ENCODE measurements at regions not wholly inside any gene's neighbourhood (a gene's known extent, or its start where the extent isn't known, plus 50 kb on each side); places are given as distances from the start of the nearest gene placed in this dataset.

DNA sequence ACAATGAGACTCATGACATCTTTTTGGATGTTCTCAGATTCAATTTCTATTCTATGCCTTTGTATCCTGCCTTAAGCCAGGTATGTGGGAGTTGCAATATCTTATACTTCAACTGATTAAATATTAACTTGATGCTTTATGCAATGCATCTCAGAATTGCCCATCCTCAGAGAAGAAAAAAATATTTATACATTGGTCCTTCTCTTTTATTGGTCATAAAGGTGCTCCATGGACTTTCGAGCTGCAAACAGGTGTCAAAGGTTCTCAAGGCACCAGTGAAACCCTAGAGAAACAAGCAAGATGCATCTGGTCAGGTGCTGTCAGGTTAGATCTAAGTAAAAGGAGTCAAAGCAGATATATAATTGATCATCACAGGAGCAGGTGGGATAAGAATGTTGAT is 690.5 kb downstream of the PLCL1 start:
- no peaks in the 10 kb centered on the region for H3K4me1 ChIP-seq
- intact Hi-C loops (cut with DNase I; ENCODE audit: low total_unique reads) = no loop called here
- H3K27ac ChIP-seq = no peak overlapping the region
- DNase-seq = no peak
- H3K36me3 ChIP-seq = no peaks in the 10 kb centered on the region
- H3K4me3 ChIP-seq = no peak overlapping the region
- 52 to 77% (median 66%) methylated on average over 1 of the region's 1 CpG for WGBS, 5 donors
- no peaks in the 10 kb centered on the region for H3K27me3 ChIP-seq
- TF ChIP-seq EP300 (IDR thresholded peaks at IDR 0.05) (no peak), POLR2AphosphoS5 (IDR thresholded peaks at IDR 0.05) (no peak), POLR2A (IDR thresholded peaks at IDR 0.05) (no peak)
- TF ChIP-seq, protein P1, sequence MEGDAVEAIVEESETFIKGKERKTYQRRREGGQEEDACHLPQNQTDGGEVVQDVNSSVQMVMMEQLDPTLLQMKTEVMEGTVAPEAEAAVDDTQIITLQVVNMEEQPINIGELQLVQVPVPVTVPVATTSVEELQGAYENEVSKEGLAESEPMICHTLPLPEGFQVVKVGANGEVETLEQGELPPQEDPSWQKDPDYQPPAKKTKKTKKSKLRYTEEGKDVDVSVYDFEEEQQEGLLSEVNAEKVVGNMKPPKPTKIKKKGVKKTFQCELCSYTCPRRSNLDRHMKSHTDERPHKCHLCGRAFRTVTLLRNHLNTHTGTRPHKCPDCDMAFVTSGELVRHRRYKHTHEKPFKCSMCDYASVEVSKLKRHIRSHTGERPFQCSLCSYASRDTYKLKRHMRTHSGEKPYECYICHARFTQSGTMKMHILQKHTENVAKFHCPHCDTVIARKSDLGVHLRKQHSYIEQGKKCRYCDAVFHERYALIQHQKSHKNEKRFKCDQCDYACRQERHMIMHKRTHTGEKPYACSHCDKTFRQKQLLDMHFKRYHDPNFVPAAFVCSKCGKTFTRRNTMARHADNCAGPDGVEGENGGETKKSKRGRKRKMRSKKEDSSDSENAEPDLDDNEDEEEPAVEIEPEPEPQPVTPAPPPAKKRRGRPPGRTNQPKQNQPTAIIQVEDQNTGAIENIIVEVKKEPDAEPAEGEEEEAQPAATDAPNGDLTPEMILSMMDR (IDR thresholded peaks at IDR 0.05) = no peak
- H3K9me3 ChIP-seq = no peaks in the 10 kb centered on the region

DNA sequence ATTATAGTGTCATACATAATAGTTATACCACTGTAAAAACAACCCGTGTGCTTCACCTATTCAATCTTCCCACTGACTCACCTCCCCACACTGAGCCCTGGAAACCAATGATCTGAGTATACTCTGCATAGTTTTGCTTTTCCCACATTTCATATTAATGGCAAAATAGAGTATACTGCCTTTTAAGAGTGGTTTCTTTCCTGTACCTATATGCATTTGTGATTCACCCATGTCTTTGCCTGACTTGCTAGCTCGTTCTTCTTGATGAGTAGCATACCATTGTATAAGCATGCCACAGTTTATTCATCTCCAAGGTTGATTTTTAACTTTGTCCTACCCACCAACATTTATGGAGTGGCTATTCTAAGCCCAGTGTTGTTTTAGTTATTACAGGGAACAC is 686.4 kb downstream of the PLCL1 start:
- Histone ChIP-seq H3K36me3 (no peaks in the 10 kb centered on the region), H3K4me3 (no peak overlapping the region), H3K27me3 (no peaks in the 10 kb centered on the region), H3K9me3 (no peaks in the 10 kb centered on the region), H3K4me1 (no peaks in the 10 kb centered on the region), H3K27ac (no peak overlapping the region)
- TF ChIP-seq, protein P1 (IDR thresholded peaks at IDR 0.05) = no peak
- TF ChIP-seq EP300 (IDR thresholded peaks at IDR 0.05) (no peak), POLR2A (IDR thresholded peaks at IDR 0.05) (no peak), POLR2AphosphoS5 (IDR thresholded peaks at IDR 0.05) (no peak)
- 45 to 61% (median 49%) methylated on average over 2 of the region's 2 CpGs for WGBS, 5 donors
- intact Hi-C loops (cut with DNase I; ENCODE audit: low total_unique reads) = no loop called here
- no peak for DNase-seq

DNA sequence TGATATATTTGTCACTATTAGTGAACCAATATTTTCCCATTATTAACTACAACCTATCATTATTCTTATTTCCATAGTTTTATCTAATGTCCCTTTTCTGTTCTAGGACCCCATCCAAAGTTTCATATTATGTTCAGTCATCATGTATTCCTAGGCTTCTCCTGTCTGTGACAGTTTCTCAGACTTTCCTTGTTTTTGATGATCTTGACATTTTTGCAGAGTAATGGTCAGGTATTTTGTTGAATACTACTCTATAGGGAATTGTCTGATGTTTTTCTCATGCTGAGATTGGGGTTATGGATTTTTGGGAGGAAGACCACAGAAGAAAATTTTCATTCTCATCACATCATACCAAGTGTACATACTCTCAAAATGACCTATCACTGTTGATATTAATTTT is 684.6 kb downstream of the PLCL1 start:
- Histone ChIP-seq H3K4me3 (no peak overlapping the region), H3K27me3 (no peaks in the 10 kb centered on the region), H3K4me1 (no peaks in the 10 kb centered on the region), H3K36me3 (no peaks in the 10 kb centered on the region), H3K27ac (no peak overlapping the region), H3K9me3 (no peaks in the 10 kb centered on the region)
- TF ChIP-seq, protein P1 (IDR thresholded peaks at IDR 0.05) = no peak
- TF ChIP-seq POLR2A (IDR thresholded peaks at IDR 0.05) = no peak
- no peak for TF ChIP-seq EP300 (IDR thresholded peaks at IDR 0.05)
- TF ChIP-seq POLR2AphosphoS5 (IDR thresholded peaks at IDR 0.05) = no peak
- no peak for DNase-seq
- intact Hi-C loops (cut with DNase I; ENCODE audit: low total_unique reads) = no loop called here

DNA sequence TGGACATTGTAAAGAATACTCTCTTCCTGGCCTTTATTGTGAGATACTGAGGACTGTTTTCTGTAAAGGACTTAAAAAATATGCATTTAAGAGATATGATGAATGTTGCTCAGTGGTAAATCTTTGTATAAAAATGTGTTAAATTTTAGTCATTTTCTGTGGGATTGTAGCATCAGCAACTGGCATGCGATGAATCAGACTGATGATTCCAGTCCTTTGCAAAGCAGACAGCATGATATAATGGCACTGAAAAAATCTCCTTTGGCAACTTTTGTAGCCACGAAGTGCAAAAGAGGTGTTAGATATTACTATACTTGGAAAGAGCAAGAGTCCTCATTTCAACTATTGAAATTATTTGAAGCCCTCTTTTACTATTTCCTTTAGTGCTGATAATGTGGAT is 678.7 kb downstream of the PLCL1 start:
- Histone ChIP-seq H3K36me3 (no peaks in the 10 kb centered on the region), H3K9me3 (no peaks in the 10 kb centered on the region), H3K27me3 (no peaks in the 10 kb centered on the region), H3K4me3 (no peak overlapping the region), H3K4me1 (no peaks in the 10 kb centered on the region), H3K27ac (no peak overlapping the region)
- WGBS, 5 donors = 68 to 83% (median 72%) methylated on average over 2 of the region's 2 CpGs
- no peak for TF ChIP-seq POLR2AphosphoS5 (IDR thresholded peaks at IDR 0.05)
- no peak for TF ChIP-seq POLR2A (IDR thresholded peaks at IDR 0.05)
- TF ChIP-seq, protein P1 (IDR thresholded peaks at IDR 0.05) = no peak
- TF ChIP-seq EP300 (IDR thresholded peaks at IDR 0.05) = no peak
- DNase-seq = no peak
- intact Hi-C loops (cut with DNase I; ENCODE audit: low total_unique reads) = no loop called here

All from stomach (tissue), 8 donors.